Kidney epithelial cell (primary cell): ENCODE measurements at regions not wholly inside any gene's neighbourhood (a gene's known extent, or its start where the extent isn't known, plus 50 kb on each side); places are given as distances from the start of the nearest gene placed in this dataset.
"Not testable (repeated sequence)": the region's sequence is repeated elsewhere in the genome, so short reads cannot be mapped to it uniquely, and the experiment has no call there.

Experiments used
- DNase-seq: peaks from one replicate; pipeline ENCODE4 v3.0.0-alpha.2; 2010; ENCODE audit warnings: low read depth
- H3K27me3 ChIP-seq: 2 replicates; pipeline ENCODE4 v1.6.0; 2011; ENCODE audit warnings: low read length; ENCODE audit not compliant: control insufficient read depth, insufficient read depth
- H3K36me3 ChIP-seq: 2 replicates; pipeline ENCODE4 v1.5.1; 2011; ENCODE audit warnings: low read length; ENCODE audit not compliant: control insufficient read depth, insufficient read depth
- H3K4me3 ChIP-seq: 2 replicates; pipeline ENCODE4 v1.5.1; 2011; ENCODE audit warnings: low read depth, mild to moderate bottlenecking, control low read depth, low read length
- TF ChIP-seq, protein P1 (sequence below): IDR thresholded peaks from 2 replicates; pipeline ENCODE4 v1.5.1; 2011; ENCODE audit warnings: mild to moderate bottlenecking, moderate library complexity, low read length, control low read depth, inconsistent platforms; ENCODE audit not compliant: insufficient read depth, poor library complexity, severe bottlenecking

- TF ChIP-seq, protein P1, sequence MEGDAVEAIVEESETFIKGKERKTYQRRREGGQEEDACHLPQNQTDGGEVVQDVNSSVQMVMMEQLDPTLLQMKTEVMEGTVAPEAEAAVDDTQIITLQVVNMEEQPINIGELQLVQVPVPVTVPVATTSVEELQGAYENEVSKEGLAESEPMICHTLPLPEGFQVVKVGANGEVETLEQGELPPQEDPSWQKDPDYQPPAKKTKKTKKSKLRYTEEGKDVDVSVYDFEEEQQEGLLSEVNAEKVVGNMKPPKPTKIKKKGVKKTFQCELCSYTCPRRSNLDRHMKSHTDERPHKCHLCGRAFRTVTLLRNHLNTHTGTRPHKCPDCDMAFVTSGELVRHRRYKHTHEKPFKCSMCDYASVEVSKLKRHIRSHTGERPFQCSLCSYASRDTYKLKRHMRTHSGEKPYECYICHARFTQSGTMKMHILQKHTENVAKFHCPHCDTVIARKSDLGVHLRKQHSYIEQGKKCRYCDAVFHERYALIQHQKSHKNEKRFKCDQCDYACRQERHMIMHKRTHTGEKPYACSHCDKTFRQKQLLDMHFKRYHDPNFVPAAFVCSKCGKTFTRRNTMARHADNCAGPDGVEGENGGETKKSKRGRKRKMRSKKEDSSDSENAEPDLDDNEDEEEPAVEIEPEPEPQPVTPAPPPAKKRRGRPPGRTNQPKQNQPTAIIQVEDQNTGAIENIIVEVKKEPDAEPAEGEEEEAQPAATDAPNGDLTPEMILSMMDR = no peak
- Histone ChIP-seq H3K4me3 (no peak overlapping the region), H3K36me3 (no peaks in the 10 kb centered on the region)
Observed at GRCh38 chr2:139427164-139427563, 647.0 kb upstream of the NXPH2 start.

DNA sequence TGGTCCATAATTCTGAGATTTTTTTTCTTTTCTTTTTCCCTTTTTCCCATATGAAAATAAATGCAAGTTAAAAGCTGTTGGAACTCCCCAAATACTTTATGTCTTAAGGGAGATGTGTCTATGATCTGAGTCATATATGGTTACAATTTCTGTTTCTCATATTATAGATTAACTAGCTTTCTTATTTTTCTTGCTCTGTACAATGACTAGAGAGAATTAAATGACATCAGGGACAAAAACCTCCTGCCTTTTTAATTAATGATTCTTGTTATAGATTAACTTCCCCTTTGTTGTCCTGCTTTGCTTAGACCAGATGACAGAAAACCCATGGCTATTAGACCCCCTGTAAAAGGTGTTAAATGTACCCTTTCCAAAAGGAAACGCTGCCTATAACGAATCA is 643.9 kb upstream of the NXPH2 start:
- Histone ChIP-seq H3K4me3 (no peak overlapping the region), H3K36me3 (no peaks in the 10 kb centered on the region), H3K27me3 (no peaks in the 10 kb centered on the region)
- DNase-seq = no peak
- TF ChIP-seq, protein P1 = no peak

More at GRCh38 chr2:139427164-139427563, 647.0 kb upstream of the NXPH2 start:
- no peak for DNase-seq
- no peaks in the 10 kb centered on the region for H3K27me3 ChIP-seq

GRCh38 chr2:139411236-139411635 is 631.0 kb upstream of the NXPH2 start:
- H3K4me3 ChIP-seq = no peak overlapping the region
- TF ChIP-seq, protein P1 = no peak

GRCh38 chr2:139410833-139411174 is 630.6 kb upstream of the NXPH2 start:
- H3K36me3 ChIP-seq, H3K4me3 ChIP-seq, DNase-seq, H3K27me3 ChIP-seq: not testable (repeated sequence)

More at GRCh38 chr2:139411236-139411635, 631.0 kb upstream of the NXPH2 start:
- Histone ChIP-seq H3K27me3 (no peaks in the 10 kb centered on the region), H3K36me3 (no peaks in the 10 kb centered on the region)
- no peak for DNase-seq

GRCh38 chr2:139410147-139410832 is 630.1 kb upstream of the NXPH2 start:
- not testable (repeated sequence) for DNase-seq, H3K4me3 ChIP-seq, H3K36me3 ChIP-seq, H3K27me3 ChIP-seq

GRCh38 chr2:139409212-139409611 is 629.0 kb upstream of the NXPH2 start:
- no peak for DNase-seq
- Histone ChIP-seq H3K36me3 (no peaks in the 10 kb centered on the region), H3K27me3 (no peaks in the 10 kb centered on the region), H3K4me3 (no peak overlapping the region)
- TF ChIP-seq, protein P1 = no peak

GRCh38 chr2:139403948-139404347 is 623.8 kb upstream of the NXPH2 start:
- no peak for DNase-seq
- no peaks in the 10 kb centered on the region for H3K27me3 ChIP-seq
- TF ChIP-seq, protein P1 = no peak
- H3K4me3 ChIP-seq = no peak overlapping the region
- no peaks in the 10 kb centered on the region for H3K36me3 ChIP-seq
